GM19023 (cell line): ENCODE measurements at regions not wholly inside any gene's neighbourhood (a gene's known extent, or its start where the extent isn't known, plus 50 kb on each side); places are given as distances from the start of the nearest gene placed in this dataset.

Experiments used
- ATAC-seq: cut with Tn5 transposase; IDR thresholded peaks from one replicate; pipeline ENCODE4 v1.9.1; 2021; ENCODE audit warnings: mild to moderate bottlenecking, moderate library complexity; ENCODE audit not compliant: unreplicated experiment

- no peak for ATAC-seq
Observed at GRCh38 chr18:8458546-8459215, 150.6 kb upstream of the RAB12 start.

- no peak for ATAC-seq
Observed at GRCh38 chr18:8460748-8461147, 148.5 kb upstream of the RAB12 start.

GRCh38 chr18:8461544-8461943, 147.7 kb upstream of the RAB12 start:
- no peak for ATAC-seq

GRCh38 chr18:8462651-8463185, 146.5 kb upstream of the RAB12 start:
- no peak for ATAC-seq

GRCh38 chr18:8463791-8464190, 145.4 kb upstream of the RAB12 start:
- no peak for ATAC-seq

GRCh38 chr18:8468191-8468590, 141.0 kb upstream of the RAB12 start:
- ATAC-seq: no peak

- ATAC-seq: no peak
Observed at GRCh38 chr18:8468921-8469335, 140.3 kb upstream of the RAB12 start.

- no peak for ATAC-seq
Observed at GRCh38 chr18:8469544-8470130, 139.6 kb upstream of the RAB12 start.

- ATAC-seq: no peak
Observed at GRCh38 chr18:8471372-8471771, 137.9 kb upstream of the RAB12 start.

- ATAC-seq: no peak
Observed at GRCh38 chr18:8474661-8475060, 134.6 kb upstream of the RAB12 start.

- no peak for ATAC-seq
Observed at GRCh38 chr18:8477615-8478014, 131.6 kb upstream of the RAB12 start.

- peak; percentile 92 for ATAC-seq
Observed at GRCh38 chr18:8478166-8478967, 130.9 kb upstream of the RAB12 start.

- no peak for ATAC-seq
Observed at GRCh38 chr18:8478968-8479370, 130.3 kb upstream of the RAB12 start.

- ATAC-seq: no peak
Observed at GRCh38 chr18:8479789-8480188, 129.4 kb upstream of the RAB12 start.

GRCh38 chr18:8480506-8481328, 128.5 kb upstream of the RAB12 start:
- ATAC-seq: no peak

- ATAC-seq: no peak
Observed at GRCh38 chr18:8484951-8485350, 124.3 kb upstream of the RAB12 start.

- ATAC-seq: no peak
Observed at GRCh38 chr18:8489761-8490160, 119.5 kb upstream of the RAB12 start.

GRCh38 chr18:8491516-8491915, 117.7 kb upstream of the RAB12 start:
- ATAC-seq: no peak

- no peak for ATAC-seq
Observed at GRCh38 chr18:8493141-8493540, 116.1 kb upstream of the RAB12 start.

- ATAC-seq: no peak
Observed at GRCh38 chr18:8496186-8496585, 113.1 kb upstream of the RAB12 start.

GRCh38 chr18:8498905-8499304, 110.3 kb upstream of the RAB12 start:
- no peak for ATAC-seq
